ENCODE measurements at regions not wholly inside any gene's neighbourhood (a gene's known extent, or its start where the extent isn't known, plus 50 kb on each side); places are given as distances from the start of the nearest gene placed in this dataset.
"Not testable (repeated sequence)": the region's sequence is repeated elsewhere in the genome, so short reads cannot be mapped to it uniquely, and the experiment has no call there.

- DNase-seq: no peak
These were observed 444.7 kb upstream of the RPS6KA3 start for GRCh38 chrX:20711366-20711765.

DNA sequence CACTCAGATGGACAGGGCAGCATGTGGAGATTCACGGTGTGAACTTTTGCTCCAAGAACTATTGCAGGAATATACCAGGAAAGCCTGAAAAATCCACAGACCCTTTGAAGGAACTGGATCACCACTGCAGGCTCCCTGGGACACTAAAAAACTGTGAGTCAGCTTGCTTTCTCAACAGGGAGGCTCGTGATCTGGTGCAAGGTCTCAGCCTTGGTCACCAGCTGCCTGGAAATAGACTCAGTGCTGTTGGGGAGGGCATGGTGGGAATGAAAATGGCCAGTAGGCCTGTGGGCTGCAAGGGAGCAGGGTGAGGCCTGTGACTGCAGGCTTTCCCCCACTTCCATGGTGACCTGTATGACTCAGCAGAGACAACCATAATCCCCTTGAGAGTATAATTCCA lies 426.4 kb upstream of the RPS6KA3 start:
- no peak for DNase-seq

DNA sequence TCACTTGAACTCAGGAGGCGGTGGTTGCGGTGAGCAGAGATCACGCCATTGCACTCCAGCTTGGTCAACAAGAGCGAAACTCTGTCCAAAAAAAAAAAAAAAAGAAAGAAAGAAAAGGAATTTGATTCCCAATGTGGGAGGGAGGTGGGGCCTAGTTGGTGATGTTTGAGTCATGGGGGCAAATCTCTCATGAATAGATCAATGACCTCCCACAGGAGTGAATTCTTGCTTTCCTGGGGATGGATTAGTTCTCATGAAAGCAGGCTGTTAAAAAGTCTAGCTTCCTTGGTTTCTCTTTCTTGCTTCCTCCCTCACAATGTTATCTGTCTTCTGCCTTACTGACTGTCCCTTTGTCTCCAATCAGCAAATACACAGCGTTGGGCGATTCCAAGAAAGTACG lies 419.5 kb upstream of the RPS6KA3 start:
- no peak for DNase-seq

DNA sequence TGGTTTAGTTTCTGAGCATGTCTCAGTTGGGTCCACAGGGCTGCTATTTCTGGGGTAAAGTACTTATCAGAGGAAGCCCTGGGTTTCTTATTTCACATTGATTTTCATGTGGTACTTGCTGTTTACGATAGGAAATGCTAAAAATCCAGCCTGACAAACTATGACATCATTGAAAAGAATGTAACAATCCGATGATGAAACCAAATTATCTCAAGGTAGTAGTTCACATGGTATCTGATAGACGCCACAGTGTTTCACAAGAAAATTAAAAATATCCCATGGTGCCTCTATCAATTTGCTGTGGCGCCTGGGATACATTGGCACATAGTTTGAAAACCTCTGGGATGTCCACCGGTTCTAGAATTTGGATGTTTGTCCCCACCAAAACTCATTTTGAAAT lies 418.9 kb upstream of the RPS6KA3 start:
- DNase-seq: no peak

- no peak for DNase-seq
These were observed 415.0 kb upstream of the RPS6KA3 start for GRCh38 chrX:20681683-20682082.

DNA sequence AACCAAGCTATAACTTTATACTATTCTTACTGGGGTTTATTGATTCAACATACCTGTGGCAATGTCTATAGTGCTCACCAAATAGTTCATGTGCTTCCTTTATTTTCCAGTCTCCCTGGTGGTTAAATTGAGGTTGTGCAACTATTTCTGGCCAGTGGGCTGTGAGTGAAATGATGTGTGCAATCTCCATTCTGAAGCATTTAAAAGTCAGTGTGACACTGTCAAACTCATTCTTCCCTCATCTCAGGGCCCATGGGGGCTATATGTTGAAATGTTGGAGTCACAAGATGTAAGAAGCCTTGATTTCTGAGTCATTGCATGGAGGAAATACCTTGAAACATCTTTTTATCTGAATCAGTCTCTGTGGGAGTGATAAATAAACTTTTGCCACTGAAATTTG lies 414.3 kb upstream of the RPS6KA3 start:
- no peak for DNase-seq

- no peak for DNase-seq
These were observed 405.8 kb upstream of the RPS6KA3 start for GRCh38 chrX:20672476-20672875.

DNA sequence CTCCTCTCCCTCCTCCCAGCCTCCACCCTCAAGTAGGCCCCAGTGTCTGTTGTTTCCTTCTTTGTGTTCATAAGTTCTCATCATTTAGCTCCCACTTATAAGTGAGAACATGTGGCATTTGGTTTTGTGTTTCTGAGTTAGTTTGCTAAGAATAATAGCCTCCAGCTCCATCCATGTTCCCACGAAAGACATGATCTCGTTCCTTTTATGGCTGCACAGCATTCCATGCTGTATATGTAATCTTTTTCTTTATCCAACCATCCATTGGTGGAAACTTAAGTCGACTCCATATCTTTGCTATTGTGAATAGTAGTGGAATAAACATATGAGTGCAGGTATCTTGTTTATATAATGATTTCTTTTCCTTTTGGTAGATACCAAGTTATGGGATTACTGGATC lies 405.0 kb upstream of the RPS6KA3 start:
- DNase-seq: not testable (repeated sequence)

DNA sequence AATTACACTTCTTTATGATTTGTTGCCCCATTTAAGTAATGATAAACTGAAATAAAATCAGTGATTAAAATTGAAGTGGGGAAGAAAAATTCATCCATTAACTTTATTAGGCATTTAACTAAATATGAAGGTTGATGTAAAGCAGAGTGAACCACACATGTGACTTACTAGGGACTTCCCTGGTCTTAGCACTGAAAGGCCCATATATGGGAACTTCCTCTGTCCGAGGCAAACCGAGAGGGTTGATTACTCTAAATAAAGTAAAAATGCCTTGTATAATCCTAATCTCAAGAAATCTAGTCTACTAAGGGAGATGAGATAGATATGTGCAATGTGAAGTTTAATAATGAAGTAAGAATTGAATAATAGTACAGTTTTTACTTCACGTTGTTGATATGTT lies 403.9 kb upstream of the RPS6KA3 start:
- DNase-seq: no peak

- no peak for DNase-seq
These were observed 401.8 kb upstream of the RPS6KA3 start for GRCh38 chrX:20668550-20668949.

DNA sequence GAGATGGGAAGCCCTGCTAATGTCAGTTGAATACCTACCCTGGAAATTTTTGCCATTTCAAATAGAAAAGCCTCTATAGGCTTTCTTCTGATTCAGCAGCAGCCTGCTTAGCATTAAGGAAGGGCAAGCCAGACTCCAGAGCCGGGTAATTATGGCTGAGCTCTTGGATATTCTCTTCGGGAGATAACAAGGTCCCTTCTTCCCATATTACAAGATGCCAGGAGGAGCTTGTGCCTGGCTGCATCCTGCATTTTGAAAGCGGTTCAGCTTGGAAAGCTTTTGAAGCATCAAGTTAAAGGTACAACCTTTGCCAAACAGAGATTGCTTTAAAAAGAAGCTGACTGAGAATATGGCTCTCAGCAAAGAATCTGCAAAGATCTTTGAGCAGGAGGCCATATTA lies 399.6 kb upstream of the RPS6KA3 start:
- no peak for DNase-seq

- DNase-seq: no peak
These were observed 398.8 kb upstream of the RPS6KA3 start for GRCh38 chrX:20665481-20665880.

DNA sequence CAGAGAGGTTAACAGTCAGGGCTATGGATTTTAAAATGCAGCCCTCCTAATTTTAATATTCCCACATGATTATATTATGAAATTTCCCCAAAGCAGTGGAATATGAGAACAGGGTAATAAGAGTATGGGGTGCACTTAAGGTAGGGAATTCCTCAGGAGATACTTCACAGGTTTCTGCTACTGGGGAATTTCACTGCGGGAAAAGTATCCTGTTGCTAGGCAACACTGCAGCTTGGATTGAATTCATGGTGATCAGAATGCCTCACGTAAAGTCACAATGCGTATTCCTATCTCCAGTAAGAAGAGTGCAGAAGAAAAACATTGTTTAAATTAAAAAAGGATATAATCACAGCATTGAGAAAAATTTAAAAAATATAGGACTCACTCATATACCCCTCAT lies 398.1 kb upstream of the RPS6KA3 start:
- no peak for DNase-seq

DNA sequence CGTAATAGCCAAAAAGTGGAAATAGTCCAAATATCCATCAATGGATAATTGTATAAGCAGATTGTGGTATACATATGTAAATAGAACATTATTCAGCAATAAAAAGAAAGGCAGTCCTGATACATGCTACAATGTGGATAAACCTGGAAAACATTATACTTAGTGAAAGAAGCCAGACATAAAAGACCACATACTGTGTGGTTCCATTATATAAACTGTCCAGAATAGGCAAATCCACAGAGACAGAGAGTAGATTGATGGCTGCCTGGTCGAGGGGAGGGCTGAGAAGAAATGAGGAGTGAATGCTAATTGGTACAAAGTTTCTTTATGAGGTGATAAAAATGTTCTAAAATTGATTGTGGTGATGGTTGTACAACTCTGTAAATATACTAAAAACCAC lies 397.4 kb upstream of the RPS6KA3 start:
- no peak for DNase-seq

DNA sequence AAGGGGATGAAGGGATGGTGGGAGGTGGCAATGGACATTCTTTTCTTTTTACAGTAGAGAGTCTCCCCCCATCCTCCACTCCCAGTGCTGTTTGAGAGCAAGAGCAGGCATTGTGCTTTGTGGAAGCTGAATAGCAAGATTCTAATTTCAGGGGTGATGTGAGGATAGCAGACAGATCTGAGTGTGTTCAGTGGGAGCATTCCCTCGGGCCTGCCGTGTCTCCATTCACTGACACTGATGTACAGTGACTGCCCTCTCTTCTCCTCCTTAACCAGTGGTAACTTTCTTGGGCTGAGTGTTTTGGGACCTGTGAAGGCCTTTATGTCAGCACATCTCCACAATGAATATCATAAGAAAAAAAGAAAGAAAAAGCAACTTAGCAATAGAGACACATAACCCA lies 396.6 kb upstream of the RPS6KA3 start:
- DNase-seq: no peak

- DNase-seq: no peak
These were observed 390.0 kb upstream of the RPS6KA3 start for GRCh38 chrX:20656721-20657120.

DNA sequence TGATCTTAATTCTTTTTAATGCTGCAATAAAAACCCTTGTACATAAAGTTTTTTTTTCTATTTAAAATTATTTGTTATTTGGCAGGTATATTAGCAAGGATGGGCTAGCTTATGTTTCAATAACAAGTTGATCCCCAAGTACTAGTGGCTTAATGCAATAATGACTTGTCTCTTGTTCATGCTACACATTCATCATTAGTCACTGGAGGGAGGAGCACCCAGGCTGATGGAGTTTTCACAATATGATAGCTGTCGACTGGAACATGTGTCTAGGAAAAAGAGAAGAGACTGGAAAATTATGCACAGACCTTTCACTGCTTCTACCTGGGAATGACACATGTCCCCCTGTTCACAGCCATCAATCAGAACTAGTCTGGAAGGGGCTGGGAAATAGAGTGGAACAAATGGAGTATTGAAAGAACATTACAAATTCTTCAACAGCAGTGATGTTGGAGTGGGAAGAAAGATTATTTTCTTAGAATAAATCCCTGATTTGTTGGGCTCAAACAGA lies 387.9 kb upstream of the RPS6KA3 start:
- DNase-seq: no peak

GRCh38 chrX:20653070-20653469 lies 386.4 kb upstream of the RPS6KA3 start:
- DNase-seq: no peak

GRCh38 chrX:20641954-20642353 lies 375.2 kb upstream of the RPS6KA3 start:
- DNase-seq: no peak

DNA sequence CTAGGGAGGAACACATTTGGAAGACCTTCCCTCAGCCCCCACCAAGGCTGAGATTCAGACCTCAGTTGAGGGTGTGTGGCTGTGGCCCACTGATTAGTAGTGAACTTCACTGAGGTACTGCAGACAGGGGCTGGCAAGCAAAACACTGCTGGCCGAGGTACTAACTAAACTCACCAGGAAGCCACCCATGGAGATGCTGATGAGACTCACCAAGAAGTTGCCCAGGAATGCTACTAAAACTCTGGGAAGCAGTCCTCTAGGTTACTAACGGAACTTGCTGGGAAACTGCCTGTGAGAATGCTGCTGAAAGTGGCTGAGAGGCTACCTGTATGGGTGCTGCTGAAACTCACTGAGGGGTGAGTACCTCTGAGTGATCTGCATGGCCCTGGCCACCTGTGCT lies 372.4 kb upstream of the RPS6KA3 start:
- no peak for DNase-seq

GRCh38 chrX:20637351-20637750 lies 370.6 kb upstream of the RPS6KA3 start:
- DNase-seq: no peak

DNA sequence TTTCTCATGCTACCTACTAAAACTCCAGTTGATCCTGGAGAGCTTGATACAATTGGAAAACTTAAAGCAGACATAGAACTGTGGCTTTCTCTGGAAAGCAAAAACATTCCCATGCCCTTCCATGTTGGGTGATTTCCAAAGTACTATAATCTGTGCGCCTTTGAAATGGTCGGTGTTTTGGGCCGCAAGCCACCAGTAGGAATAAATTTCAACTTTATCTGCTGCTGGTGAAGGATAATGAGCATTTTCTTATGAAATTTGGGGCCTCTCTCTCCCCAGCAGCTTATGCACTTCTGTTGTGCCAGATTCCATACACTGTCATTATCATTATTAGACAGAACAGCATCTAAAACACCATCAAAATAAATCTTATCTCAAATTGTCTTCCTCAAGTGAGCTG lies 366.7 kb upstream of the RPS6KA3 start:
- no peak for DNase-seq

DNA sequence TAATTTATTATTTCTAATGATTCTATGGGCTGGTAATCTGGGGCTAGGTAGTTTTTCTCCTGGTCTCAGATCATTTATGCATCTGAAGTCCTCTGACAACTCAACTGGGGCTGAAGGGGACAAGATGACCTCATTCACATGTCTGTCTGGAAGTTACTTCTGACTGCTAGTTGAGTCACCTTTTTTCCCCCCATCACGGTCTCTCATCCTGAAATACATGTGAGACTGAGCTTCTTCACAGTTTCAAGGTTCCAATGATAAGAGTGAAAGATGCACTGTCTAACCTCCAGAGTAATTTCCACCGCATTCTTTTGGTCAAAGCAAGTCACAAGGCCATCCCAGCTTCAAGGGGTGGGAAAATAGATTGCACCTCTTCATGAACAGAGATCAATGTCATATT lies 356.7 kb upstream of the RPS6KA3 start:
- DNase-seq: no peak

- DNase-seq: no peak
These were observed 353.6 kb upstream of the RPS6KA3 start for GRCh38 chrX:20620306-20620705.

DNA sequence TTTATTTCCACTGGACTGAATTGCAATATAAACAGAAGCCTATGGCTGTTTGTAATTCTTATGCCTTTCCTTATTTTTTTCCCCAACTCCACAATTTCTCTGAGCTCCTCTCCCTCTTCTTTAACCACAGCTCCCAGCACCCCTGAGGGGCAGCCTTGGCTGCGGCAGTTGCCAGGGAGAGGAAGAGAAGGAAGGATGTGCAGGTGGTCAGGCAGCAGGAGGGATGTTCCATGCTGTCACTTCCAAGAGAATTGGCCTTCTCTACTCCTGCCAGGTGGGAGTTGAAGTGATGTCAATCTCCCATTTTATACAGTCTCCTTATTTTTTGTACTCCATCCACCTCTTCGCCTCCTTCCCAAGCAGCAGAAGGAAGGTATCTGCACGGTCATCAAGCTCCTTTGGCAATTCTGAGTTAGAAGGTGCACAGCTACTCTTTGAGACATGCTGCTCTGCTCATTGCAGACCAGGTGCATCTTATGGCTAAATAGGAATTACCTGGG lies 343.3 kb upstream of the RPS6KA3 start:
- no peak for DNase-seq

- DNase-seq: no peak
These were observed 340.1 kb upstream of the RPS6KA3 start for GRCh38 chrX:20606831-20607230.
